ENCODE measurements at regions not wholly inside any gene's neighbourhood (a gene's known extent, or its start where the extent isn't known, plus 50 kb on each side); places are given as distances from the start of the nearest gene placed in this dataset.

DNA sequence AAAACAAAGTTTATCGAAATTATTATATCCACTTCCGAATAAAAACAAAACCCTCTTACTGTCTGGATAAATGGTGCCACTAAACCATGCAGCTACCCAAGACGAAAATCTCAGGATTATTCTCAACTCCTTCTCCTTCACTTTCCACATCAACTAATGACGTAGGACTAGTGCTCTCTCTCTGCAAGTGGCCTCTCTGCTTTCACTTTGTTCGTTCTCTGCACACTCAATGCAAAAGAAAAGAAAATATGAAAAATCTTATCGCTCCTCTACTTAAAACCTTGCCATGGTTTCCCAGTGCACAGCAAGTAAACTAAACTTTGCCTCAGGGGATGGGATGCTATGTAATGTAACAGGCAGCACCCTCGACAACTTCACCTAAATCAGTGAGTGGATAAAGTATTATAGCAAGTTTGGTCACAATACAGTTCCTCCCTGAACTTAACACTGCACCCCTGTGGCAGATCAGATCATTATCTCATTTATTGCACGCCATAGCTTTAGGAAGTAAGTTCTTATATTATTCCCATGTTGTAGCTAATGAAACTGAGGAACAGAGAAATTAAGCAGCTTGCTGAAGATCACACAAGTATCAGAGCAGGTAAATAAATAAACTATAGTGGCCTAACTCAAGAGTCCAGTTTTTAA, 262.7 kb upstream of the GADL1 start:
- DNase-seq = no peak

DNA sequence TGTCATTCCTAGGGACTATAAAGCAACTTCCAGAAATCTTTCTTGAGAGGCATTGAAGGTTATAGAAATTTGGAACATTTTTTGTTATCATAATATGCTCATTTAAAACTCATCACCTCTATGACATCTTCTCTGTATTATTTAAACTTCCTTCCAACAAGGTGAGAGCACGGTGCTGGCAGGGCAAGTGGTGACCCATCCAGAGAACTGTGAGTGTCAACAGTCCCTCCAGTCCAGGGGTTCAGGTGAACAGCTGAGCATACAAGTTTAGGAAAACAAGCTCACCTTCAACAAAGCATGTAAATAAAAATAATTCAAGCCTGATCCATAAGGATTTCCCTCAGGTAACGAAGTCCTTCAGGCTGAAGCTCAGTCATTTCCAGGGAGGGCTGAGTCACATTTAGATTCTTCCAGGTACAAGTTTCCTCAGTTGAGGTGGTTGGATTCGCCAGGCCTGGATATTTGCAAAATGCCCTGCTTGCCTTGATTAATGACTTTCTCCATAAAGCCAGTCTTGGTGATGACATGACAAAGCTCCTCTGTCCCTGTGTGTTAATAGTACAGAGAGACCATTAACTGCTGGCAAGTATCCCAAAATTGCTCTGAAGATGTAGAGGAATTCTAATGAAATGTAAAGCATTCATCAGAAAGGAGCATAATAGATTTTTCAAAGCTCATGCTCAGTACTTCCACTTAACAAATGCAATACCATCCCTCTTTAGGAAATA, 263.6 kb upstream of the GADL1 start:
- no peak for DNase-seq

DNA sequence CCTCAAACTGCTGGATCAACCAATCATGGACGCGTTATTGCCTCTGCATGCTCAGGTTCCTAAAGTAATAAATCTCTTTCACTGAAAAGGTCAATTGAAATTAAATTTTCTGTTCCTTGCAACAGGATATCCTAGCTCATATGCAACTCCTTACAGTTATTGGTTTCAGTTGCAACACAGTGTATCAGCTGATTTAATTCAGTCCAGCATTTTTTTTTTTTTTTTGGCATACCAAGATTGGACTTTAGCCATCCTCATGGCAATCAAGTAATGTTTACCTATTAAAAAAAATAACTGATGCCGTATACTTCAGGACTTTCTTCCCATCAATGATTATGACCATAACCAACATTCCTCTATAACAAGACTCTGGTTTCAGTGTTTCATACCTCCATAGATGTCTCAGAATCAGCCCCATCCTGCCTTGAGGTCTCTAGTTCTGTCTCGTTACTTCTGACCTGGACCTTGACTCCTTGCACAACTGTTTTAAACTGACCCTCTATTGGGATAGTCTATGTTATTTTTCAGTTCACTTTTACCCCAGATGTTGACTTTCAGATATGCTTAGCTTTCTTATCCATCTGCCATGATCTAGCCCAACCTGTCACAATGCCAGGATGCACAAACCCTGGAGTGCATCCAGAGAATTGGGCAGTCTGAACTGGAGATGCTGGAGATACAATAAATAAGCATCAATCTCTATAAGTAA, 265.0 kb upstream of the GADL1 start:
- no peak for DNase-seq

DNA sequence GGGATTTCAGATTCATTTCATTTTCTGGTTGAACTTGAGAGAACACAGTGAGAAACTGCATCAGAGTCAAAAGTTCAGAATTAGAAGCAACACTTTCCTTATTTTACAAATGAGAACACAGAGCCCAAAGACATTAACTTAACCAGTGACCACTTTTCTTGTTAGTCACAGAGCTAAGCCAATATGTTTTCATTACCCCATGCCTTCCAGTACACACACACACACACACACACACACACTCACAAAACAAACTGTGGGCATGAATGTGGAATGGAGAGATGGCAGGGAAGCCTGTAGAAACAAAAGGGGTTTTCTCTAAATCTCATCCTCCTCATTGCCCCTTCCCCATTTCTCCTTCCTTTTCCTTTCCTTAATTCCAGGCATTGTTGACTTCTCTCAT, 267.4 kb upstream of the GADL1 start:
- DNase-seq = no peak

DNA sequence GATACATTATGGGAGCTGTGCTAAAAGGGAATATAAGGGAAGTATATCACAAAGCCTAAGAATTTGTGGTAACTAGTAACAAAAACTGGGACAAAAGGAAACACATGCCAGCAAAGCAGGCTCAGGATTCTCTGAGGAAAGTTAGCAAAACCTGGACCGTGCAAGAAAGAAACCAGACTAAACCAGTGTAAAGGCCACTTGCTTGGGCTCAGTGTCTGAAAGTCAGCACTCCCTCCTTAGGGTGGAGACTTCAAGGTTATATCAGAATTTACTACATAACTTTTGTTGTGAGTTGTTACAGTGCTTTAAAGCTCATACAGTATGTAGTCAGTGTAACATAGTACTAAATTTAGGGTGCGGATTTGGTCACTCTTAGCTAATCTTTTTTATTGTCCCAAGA, 269.9 kb upstream of the GADL1 start:
- DNase-seq = no peak

DNA sequence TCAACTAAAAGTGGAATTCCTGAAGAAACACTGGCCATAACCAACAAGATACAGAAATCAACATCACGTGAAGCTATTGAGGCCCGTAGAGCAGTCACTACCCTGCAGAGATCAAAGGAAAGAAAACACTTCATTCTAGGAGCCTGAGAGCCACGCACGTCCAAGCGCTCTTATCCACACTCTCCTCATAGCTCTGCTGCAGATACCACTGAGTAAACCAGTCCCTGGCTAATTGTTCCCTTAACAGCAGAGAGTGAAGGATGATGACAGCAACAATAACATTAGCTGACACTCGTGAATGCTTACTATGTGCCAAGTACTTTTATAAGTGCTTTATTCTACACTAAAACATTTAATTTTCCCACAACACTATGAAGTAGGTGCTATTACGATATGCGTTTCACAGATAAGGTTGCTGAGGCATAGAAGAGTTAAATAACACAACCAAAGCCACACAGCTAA, 271.0 kb upstream of the GADL1 start:
- DNase-seq = no peak

- no peak for DNase-seq
Observed at GRCh38 chr3:31166249-31166885, 271.9 kb upstream of the GADL1 start.

DNA sequence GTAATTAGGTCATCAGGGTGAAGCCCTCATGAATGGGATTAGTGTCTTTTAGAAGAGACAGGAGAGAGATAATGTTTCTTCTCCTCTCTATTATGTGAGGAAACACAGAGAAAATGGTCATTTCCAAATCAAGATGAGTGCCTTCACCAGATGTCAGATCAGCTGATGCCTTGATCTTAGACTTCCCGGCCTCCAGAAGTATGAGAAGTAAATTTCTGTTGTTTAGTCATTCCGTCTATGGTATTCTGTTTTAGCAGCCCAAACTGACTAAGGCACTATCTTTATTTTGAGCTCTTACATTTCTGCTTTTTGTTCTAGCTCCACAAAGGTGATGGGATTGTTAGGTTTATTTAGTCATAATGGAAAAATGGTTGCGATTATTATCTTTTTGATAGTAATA, 273.2 kb upstream of the GADL1 start:
- DNase-seq = no peak

GRCh38 chr3:31170932-31171670, 276.6 kb upstream of the GADL1 start:
- DNase-seq = no peak

- no peak for DNase-seq
Observed at GRCh38 chr3:31172336-31172735, 277.9 kb upstream of the GADL1 start.

- no peak for DNase-seq
Observed at GRCh38 chr3:31173118-31173718, 278.8 kb upstream of the GADL1 start.

GRCh38 chr3:31174079-31174478, 279.6 kb upstream of the GADL1 start:
- DNase-seq = no peak

DNA sequence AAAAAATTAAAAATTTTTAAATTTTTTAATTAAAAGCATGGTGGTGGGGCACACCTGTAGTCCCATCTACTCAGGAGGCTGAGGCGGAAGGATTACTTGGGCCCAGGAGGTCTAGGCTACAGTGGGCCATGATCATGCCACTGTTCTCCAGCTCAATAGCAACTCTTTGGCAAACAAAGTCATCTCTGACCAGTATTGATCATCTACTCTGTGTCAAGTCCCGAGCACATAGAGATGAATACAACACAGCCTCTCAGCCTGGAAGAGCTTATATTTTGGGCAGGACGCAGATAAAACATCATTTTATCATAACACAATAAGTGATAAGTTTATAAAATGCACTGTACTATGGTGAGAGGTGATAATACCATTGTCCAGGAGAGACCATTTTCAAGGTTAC, 281.6 kb upstream of the GADL1 start:
- DNase-seq = no peak

DNA sequence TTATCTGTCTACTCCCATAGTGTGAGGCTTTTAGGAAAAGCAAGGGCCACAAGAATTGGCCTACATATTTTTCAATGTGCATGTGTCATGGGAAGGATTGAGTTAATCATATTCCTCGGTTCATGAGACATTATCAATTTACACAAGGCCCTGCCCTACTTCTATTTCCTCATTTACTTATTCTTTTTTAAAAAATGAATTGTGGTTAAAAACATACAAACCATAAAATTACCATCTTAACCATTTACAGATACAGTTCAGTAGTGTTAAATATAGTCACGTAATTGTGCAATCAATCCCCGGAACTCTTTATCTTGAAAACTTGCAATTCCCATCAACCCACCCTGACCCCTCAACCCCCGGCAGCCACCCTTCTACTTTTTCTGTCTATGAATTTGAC, 284.0 kb upstream of the GADL1 start:
- no peak for DNase-seq

GRCh38 chr3:31179768-31180167, 285.3 kb upstream of the GADL1 start:
- no peak for DNase-seq

- no peak for DNase-seq
Observed at GRCh38 chr3:31180274-31180673, 285.8 kb upstream of the GADL1 start.

DNA sequence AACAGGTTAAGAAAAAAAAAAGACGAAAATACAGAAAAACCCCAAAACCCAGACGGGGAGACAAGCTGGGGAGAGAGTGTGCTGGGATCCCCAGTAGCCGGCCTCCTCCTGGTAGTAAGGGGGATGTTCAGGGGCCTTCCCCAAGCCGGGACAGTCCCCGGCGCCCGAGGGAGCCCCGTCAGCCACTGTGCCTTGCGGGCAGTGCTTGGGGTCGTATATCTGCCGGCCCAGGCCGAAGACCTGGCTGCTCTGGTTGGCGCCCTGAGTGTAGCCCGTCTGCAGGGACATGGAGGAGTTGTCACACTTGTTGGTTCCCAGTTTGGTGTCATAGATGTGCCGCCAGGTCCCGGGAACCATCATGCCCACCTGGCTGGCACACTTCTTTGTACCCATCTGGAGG, 287.2 kb upstream of the GADL1 start:
- DNase-seq = no peak

DNA sequence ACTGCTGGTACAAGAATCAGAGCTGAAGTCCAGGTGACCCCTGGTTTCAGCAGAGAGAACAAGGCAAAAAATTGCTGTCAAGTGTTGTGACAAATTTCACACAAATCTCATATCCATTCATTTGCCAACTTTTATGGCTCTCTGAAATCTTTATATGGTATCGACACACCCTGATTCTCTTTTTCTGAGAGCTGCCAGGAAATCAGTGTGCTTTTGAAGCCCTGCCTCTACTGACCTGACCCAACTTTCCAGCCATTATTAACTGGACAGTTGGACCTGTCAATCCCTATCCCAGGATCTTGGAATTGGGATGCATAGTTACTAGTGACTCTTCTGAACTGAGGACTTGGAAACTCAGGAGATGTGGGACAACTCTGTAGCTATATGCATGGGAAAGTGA, 288.2 kb upstream of the GADL1 start:
- DNase-seq = no peak

DNA sequence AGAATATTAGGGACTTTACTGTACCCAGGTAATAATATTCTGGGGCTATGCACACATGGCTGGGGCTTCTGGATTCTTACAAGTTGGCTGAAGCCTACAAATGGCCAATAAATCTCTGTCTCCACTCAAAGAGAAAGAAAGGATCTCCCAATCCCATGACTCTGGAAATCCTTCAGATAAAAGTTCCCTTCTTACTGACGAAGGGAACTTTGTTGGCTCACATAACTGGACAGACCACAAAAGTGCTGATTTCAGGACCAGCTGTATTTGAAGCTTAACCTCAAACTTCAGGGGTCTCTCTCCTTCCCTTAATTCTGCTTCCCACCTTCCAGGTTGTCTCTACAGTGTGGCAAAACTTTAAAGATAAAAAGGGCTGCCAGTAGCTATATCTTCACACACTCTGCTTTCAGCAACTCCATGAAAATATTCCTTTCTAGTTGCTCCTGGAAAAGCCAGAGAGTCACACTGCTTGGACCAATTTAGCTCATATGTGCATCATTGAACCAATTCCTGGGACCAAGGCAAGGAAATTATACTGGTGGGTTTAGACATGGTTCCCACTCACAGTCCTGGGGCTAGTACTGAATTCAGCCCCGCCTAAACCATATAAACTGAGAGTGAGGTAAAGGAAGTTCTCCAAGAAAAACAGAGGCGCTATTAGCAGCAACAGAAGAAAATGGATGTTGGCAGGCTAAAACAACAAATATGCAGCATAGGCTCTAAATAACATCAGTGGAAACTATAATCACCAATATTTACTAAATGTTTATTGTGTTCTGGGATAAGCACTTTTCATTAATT, 290.0 kb upstream of the GADL1 start:
- no peak for DNase-seq

GRCh38 chr3:31185062-31185357, 290.5 kb upstream of the GADL1 start:
- DNase-seq = no peak

GRCh38 chr3:31186041-31186440, 291.6 kb upstream of the GADL1 start:
- DNase-seq = no peak

DNA sequence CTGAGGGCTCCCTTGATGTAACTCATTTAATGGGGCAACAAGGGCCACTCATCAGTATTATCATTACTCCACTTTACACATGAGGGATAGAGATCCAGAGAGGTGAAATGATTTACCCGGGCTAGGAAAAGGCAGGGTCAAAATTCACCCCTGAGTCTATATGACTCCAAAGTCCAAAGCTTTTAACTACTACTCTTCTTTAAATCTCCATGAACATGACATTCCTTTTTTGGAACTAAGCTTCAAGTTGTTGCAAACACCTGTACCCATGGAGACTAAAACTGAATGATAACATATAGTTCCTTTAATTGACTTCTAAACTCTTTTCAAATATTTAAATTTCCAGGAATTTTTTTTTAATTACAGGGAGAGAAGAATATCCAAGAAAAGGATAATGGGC, 292.9 kb upstream of the GADL1 start:
- DNase-seq = no peak

Measured in 8988T (cell line).